OCI-LY7 (cell line): ENCODE measurements at regions not wholly inside any gene's neighbourhood (a gene's known extent, or its start where the extent isn't known, plus 50 kb on each side); places are given as distances from the start of the nearest gene placed in this dataset.

Experiments
- BruUV-seq: library from RNA; stranded (reverse); fragments of 400-500 nt; replicated peaks from 2 replicates; lab custom pipeline; 2021; lab: Mats Ljungman, UMichigan
- CTCF ChIA-PET: fragments of 300-600 bp; sonication (Branson Sonifier 250); formaldehyde crosslinking; loops from one replicate; lab custom pipeline; 2022; ENCODE audit warnings: antibody characterized with exemption; ENCODE audit not compliant: unreplicated experiment; lab: Charles Lee
- POLR2A ChIA-PET: fragments of 300-600 bp; sonication (Branson Sonifier 250); formaldehyde crosslinking; loops from one replicate; lab custom pipeline; 2022; ENCODE audit warnings: antibody characterized with exemption; lab: Charles Lee
- DNase-seq: peaks from one replicate; pipeline ENCODE4 v3.0.0-alpha.2; 2015; ENCODE audit warnings: low spot score
- H2AFZ ChIP-seq: fragments of 200-600 bp; sonication (generic), shearing (Covaris generic); 2 replicates; pipeline ENCODE4 v1.6.1; 2014; ENCODE audit warnings: mild to moderate bottlenecking, antibody characterized with exemption, low read length, moderate library complexity
- H3K27ac ChIP-seq: fragments of 200-600 bp; sonication (generic); 2 replicates; pipeline ENCODE4 v1.5.1; 2014; ENCODE audit warnings: mixed run types, low read depth, mild to moderate bottlenecking, moderate library complexity, low read length, inconsistent platforms; ENCODE audit not compliant: poor library complexity, severe bottlenecking
- H3K36me3 ChIP-seq: fragments of 200-600 bp; sonication (generic); 2 replicates; pipeline ENCODE4 v1.6.1; 2014; ENCODE audit warnings: mild to moderate bottlenecking, antibody characterized with exemption, low read length, moderate library complexity, mixed read lengths; ENCODE audit not compliant: insufficient read depth
- H3K4me1 ChIP-seq: fragments of 200-600 bp; sonication (generic); 2 replicates; pipeline ENCODE4 v1.5.1; 2014; ENCODE audit warnings: mild to moderate bottlenecking, low read length; ENCODE audit not compliant: insufficient read depth, poor library complexity, severe bottlenecking
- H3K4me2 ChIP-seq: fragments of 200-600 bp; sonication (generic); 2 replicates; pipeline ENCODE4 v1.6.1; 2014; ENCODE audit warnings: mild to moderate bottlenecking, low read length
- H3K4me3 ChIP-seq: fragments of 200-600 bp; sonication (generic); 2 replicates; pipeline ENCODE4 v1.5.1; 2014; ENCODE audit warnings: mild to moderate bottlenecking, low read depth, low read length; ENCODE audit not compliant: poor library complexity, severe bottlenecking
- H3K79me2 ChIP-seq: fragments of 200-600 bp; sonication (generic); 2 replicates; pipeline ENCODE4 v1.6.1; 2016; ENCODE audit warnings: low read depth, mild to moderate bottlenecking, low read length, moderate library complexity, mixed read lengths; ENCODE audit not compliant: insufficient read depth
- H3K9me2 ChIP-seq: fragments of 200-600 bp; sonication (generic); 2 replicates; pipeline ENCODE4 v1.6.1; 2016; ENCODE audit warnings: mild to moderate bottlenecking, low read length, mixed read lengths; ENCODE audit not compliant: insufficient read depth
- H3K9me3 ChIP-seq: fragments of 200-600 bp; sonication (generic); 2 replicates; pipeline ENCODE4 v1.6.1; 2014; ENCODE audit warnings: mild to moderate bottlenecking, mixed run types, low read length, mixed read lengths
- H4K20me1 ChIP-seq: fragments of 200-600 bp; sonication (generic); 2 replicates; pipeline ENCODE4 v1.6.1; 2014; ENCODE audit warnings: mild to moderate bottlenecking, antibody characterized with exemption, low read length, moderate library complexity, mixed read lengths; ENCODE audit not compliant: insufficient read depth
- EZH2phosphoT487 ChIP-seq: fragments of 200-600 bp; sonication (generic); IDR thresholded peaks from 2 replicates; pipeline ENCODE4 v1.6.1; 2018; ENCODE audit warnings: low read depth, borderline replicate concordance, mild to moderate bottlenecking, mixed run types, antibody characterized with exemption, low read length, moderate library complexity, mixed read lengths
- intact Hi-C: fragments of 100-400 bp; cut with micrococcal nuclease; formaldehyde crosslinking; loops from one replicate; pipeline ENCODE4 v1.10.0; 2022; ENCODE audit not compliant: unreplicated experiment
- TF ChIP-seq, protein P1 (sequence below): fragments of 200-600 bp; sonication (generic); conservative IDR thresholded peaks from 2 replicates; pipeline ENCODE4 v1.5.1; 2014; ENCODE audit warnings: mild to moderate bottlenecking, antibody characterized with exemption, low read length, moderate library complexity, mixed read lengths

DNA sequence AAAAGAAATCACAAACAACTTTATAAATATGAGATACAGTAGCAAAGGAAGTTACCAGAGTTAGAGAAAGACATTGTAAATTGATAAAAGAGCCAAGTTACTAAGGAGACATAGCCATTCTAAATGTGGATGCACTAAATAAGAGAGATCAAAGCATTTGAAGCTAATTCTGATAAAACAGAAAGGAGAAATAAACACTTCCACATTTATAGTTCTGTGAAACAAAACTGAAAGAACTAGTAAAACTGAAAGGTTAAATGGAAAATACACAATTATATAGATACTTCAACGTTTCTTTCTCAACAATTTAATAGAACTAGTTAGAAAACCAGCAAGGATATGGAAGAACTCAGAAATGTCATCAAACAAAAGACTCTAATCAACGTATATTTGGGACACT, 309.0 kb upstream of the CDH2 start:
- BruUV-seq, result no TSS peak
- CTCF ChIA-PET, result no interaction called here
- DNase-seq, result no peak
- Histone ChIP-seq H2AFZ (no peak overlapping the region), H4K20me1 (no peaks in the 10 kb centered on the region), H3K79me2 (no peaks in the 10 kb centered on the region), H3K9me2 (no peaks in the 10 kb centered on the region), H3K36me3 (no peaks in the 10 kb centered on the region), H3K4me1 (no peaks in the 10 kb centered on the region), H3K4me3 (no peak overlapping the region), H3K4me2 (no peak overlapping the region), H3K27ac (no peak overlapping the region), H3K9me3 (no peaks in the 10 kb centered on the region)
- intact Hi-C loops, result no loop called here
- POLR2A ChIA-PET, result no interaction called here
- TF ChIP-seq EZH2phosphoT487, result no peak
- TF ChIP-seq, protein P1, sequence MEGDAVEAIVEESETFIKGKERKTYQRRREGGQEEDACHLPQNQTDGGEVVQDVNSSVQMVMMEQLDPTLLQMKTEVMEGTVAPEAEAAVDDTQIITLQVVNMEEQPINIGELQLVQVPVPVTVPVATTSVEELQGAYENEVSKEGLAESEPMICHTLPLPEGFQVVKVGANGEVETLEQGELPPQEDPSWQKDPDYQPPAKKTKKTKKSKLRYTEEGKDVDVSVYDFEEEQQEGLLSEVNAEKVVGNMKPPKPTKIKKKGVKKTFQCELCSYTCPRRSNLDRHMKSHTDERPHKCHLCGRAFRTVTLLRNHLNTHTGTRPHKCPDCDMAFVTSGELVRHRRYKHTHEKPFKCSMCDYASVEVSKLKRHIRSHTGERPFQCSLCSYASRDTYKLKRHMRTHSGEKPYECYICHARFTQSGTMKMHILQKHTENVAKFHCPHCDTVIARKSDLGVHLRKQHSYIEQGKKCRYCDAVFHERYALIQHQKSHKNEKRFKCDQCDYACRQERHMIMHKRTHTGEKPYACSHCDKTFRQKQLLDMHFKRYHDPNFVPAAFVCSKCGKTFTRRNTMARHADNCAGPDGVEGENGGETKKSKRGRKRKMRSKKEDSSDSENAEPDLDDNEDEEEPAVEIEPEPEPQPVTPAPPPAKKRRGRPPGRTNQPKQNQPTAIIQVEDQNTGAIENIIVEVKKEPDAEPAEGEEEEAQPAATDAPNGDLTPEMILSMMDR, result no peak

DNA sequence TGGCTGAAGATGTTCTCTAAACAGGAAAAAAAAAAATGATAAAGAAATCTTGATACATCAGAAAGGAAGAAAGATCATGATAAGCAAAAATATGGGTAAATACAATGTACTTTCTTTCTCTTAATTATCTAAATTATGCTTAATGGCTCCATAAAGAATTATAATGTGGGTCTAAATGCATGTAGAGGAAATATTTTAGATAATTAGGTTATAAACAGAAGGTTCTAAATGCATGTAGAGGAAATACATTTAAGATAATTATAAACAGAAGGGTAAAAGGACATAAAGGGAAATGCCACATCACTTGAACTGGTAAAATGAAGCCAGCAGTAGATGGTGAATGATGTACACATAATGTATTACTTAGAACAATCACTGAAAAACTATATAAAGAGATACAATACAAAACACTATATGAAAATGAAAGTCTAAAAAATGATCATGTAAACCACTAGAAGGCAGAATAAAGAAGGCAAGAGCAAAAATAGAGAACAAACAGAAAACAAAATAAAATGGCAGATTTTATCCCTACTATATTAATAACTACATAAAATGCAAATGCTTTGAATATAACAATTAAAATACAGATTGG, 308.4 kb upstream of the CDH2 start:
- H3K4me3 ChIP-seq, result no peak overlapping the region
- ChIA-PET POLR2A (no interaction called here), CTCF (no interaction called here)
- no peaks in the 10 kb centered on the region for H4K20me1 ChIP-seq
- no peaks in the 10 kb centered on the region for H3K79me2 ChIP-seq
- H3K9me3 ChIP-seq, result no peaks in the 10 kb centered on the region
- BruUV-seq, result no TSS peak
- H3K27ac ChIP-seq, result no peak overlapping the region
- no peaks in the 10 kb centered on the region for H3K4me1 ChIP-seq
- no peak overlapping the region for H2AFZ ChIP-seq
- no peak for DNase-seq
- H3K36me3 ChIP-seq, result no peaks in the 10 kb centered on the region
- TF ChIP-seq, protein P1, result no peak
- no peak for TF ChIP-seq EZH2phosphoT487
- no peak overlapping the region for H3K4me2 ChIP-seq
- intact Hi-C loops, result no loop called here
- H3K9me2 ChIP-seq, result no peaks in the 10 kb centered on the region

DNA sequence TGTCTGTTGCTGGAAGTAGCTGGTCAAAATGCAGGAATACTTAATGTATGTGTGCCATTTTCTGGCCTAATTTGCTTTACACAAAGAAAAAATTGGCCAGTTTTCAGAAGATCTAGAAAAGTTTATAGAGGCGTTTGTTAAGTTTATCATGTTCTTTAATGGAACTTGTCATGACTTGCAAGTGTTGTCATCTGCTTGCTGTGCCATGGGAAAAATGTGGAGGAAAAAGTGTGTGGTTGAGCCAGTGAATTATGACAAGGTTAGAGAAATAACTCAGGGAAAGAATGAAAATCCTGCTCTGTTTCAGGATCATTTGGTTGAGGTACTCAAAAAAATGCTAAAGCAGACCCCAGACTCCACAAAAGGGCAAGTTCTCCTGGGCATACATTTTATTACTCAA, 301.6 kb upstream of the CDH2 start:
- Histone ChIP-seq H3K4me3 (no peak overlapping the region), H3K4me2 (no peak overlapping the region), H2AFZ (no peak overlapping the region), H3K4me1 (no peaks in the 10 kb centered on the region), H3K9me3 (no peaks in the 10 kb centered on the region), H3K36me3 (no peaks in the 10 kb centered on the region), H3K27ac (no peak overlapping the region), H3K9me2 (no peaks in the 10 kb centered on the region), H3K79me2 (no peaks in the 10 kb centered on the region), H4K20me1 (no peaks in the 10 kb centered on the region)
- no peak for TF ChIP-seq EZH2phosphoT487
- ChIA-PET CTCF (no interaction called here), POLR2A (no interaction called here)
- no TSS peak for BruUV-seq
- intact Hi-C loops, result no loop called here
- no peak for DNase-seq
